HUDEP-2 (cell line): ENCODE measurements at regions not wholly inside any gene's neighbourhood (a gene's known extent, or its start where the extent isn't known, plus 50 kb on each side); places are given as distances from the start of the nearest gene placed in this dataset.

ENCODE experiments used
- DNase-seq, 76 experiments: peaks; one replicate each; lab custom pipeline; 2025; ENCODE audit not compliant: unreplicated experiment in 76 of 76; lab: John Stamatoyannopoulos, UW

DNA sequence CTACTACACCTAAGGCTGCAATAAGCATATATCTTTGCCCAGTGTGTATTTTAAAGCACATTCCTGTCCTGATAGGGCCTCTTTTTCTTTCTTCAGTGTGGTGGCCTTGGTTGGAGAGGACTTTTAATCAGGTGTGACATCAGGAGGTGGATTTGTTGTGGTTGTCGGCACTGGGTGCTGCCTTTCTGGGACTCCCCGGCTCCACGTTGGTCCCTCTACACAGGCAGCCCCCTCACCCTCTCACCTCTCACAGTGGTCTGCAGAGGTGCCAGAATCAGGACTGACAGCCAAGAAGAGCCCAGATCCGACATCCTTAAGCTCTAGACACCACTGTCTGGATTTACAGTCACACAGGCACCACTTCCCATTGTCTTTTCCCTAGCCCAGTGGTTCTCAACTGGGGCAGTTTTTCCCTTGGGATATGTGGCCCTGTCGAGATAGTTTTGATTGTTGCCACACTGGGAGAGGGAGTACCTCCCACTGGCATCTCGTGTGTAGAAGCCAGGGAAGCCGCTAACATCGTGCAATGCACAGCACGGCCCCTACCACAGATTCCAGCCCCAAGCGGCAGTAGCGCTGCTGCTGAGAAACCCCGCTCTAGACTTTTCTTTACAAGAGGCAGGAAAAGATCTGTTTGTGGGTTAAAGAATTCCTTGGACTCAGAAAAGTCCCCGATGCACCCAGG lies 314.1 kb downstream of the QKI start:
- DNase-seq: no peak

DNA sequence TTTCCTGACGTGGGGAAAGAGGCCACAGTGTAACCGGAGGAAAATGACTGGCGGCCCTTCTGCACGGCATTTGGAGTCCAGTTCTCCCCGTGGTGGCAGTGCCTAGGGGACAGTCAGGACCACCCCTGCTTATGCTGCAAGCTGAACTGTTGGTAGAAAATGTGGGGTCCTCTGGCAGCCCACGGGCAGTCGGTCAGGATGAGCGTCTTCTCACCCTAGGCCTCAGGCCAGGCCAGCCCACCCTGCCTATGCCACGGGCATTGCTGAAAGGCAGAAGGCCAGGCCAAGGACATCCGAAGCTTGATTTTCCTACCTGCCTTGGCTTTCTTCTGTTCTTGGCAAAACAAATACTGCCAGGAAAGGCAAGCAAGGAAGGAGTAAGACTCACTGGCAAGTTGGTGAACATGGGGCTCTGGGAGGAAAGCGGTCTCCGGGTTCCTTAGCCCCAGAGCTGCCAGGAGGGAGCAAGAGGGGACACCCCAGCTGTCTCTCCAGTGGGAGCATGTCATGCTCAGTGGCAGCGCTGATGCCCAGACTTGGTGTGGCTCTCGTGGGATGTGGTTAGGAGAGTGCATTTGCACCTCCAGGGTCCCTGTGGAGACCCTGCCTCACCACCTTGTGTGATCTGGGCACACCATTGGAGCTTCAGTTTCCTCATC lies 311.6 kb downstream of the QKI start:
- no peak for DNase-seq

DNA sequence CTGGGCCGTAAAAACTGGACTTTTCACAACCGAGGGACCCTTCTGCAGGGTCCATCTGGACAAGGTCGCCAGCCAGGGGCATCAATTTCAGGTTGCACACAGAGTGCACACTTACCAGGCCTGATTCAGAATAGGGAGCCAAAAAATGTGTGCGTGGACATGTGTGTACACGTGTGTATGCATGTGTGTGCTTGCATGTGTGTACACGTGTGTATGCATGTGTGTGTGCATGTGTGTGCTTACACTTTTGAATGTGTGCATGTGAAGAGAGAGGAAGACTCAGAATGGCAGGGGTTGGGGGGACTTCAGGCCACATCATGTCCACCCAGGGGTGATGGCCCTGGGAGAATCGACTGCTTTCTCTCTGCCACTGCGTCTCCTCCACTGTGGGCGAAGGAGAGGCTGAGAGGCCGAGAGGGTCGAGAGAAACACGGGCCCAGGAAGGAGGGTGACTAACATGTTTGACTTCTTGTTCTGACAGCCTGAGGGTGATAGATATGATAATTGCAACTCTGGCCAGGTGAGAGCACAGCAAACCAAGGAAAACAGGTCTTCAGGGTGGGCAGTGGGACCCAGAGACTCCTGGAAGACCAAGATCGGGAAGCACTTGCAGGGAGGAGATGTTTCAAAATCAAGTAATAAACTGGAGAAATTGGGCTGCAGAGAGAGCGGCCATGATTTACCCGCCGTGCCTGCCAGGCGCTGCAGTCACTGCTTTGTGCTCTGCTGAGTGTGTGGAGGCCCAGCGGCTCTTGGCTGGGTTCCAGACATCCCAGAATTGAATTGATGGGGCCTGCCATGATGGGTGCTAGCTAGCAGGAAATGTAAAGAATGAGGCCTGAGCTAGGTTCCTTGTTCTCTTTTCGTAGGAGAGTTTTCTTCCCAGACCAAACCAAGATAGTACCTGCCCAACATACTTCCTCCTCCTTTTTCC lies 310.8 kb downstream of the QKI start:
- DNase-seq: peak in 1 of 76 experiments; percentile 10

DNA sequence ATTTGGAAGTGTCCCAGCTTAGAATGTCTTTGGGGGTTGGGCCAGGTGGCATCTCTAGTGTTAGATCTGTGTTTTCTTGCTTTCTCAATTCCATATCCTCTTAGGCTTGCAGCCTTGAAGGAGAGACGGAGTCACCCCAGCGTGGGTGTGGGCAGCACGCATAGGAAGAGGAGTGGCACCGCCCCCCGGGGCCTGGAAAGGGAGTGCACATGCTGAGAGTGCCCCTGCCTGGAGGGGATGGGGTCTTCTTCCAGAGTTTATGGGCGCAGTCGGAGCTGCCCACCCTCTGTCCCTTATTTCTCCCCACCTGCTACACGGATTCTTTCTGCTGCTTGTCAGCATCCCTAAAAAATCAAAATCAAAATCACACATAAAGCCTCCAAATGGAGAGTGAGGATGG lies 309.7 kb downstream of the QKI start:
- no peak for DNase-seq

DNA sequence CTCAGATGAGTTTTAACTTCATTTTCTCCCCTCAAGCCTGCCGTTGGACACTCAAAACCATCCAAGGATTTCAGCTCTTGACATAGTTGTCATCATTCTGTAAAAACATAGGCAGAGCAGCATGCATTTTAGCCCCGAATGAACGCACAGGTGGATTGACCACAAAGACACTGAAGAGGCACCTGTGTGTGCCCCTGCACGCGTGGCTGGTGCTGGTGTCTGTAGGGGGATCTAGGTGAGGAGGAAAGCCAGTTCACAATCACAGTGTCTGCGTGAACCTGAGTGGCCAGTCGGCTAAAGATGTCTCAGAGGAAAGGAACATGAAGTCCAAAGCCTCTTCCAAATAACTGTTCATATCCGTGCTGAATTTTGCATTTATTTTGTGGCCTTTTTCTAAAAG lies 309.2 kb downstream of the QKI start:
- no peak for DNase-seq

DNA sequence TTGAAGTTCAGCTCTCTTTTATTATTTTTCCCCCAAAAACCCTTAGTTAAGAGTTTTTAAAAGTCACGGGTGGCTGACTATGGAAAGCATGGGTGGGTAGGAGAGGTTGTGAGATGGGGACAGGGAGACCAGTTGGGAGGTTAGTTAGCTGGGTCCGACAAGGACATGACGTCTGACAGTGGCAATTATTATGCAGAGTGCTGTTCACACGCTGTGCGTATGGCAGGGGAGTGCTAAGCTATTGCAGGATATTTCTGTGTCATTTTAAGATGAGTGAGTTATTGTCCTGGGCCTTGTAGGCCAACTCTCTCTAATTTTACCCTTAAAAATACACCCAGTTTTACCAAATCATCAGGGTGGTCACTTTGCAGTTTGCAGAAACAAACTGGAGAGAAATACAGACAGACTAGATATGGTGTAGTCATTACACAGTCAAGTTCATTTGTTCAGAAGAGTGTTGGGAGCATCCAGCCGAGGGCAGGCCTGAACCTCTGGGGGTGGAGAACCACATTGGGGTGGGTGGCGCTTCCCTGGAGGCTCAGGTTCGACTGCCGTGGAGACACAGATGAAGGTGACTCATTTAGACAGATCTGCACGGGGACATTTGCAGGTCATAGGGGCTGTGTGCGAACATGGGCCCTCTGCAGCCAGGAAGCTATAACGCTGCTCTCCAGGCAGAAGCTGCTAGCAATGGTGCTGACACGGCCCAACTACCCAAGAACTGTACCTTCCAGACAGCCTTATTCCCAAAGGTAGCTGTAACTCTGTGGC lies 307.6 kb downstream of the QKI start:
- DNase-seq: no peak

DNA sequence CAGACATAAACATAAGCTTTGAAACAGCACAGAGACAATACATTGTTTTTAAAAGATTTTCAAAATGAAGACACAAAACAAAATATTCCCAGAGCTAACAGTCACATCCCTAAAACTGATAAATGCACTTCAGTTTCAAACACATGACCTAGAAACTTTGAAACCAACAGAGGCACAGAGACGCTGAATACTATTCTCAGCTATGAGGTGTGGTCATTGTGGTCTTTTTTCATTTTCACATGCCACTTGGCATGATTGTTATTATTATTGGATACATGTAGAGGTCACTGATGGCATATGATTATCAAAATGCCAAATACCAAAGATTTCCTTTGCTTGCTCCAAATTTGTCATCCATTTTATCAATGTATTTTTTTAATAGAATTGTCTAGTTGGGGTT lies 306.9 kb downstream of the QKI start:
- no peak for DNase-seq

DNA sequence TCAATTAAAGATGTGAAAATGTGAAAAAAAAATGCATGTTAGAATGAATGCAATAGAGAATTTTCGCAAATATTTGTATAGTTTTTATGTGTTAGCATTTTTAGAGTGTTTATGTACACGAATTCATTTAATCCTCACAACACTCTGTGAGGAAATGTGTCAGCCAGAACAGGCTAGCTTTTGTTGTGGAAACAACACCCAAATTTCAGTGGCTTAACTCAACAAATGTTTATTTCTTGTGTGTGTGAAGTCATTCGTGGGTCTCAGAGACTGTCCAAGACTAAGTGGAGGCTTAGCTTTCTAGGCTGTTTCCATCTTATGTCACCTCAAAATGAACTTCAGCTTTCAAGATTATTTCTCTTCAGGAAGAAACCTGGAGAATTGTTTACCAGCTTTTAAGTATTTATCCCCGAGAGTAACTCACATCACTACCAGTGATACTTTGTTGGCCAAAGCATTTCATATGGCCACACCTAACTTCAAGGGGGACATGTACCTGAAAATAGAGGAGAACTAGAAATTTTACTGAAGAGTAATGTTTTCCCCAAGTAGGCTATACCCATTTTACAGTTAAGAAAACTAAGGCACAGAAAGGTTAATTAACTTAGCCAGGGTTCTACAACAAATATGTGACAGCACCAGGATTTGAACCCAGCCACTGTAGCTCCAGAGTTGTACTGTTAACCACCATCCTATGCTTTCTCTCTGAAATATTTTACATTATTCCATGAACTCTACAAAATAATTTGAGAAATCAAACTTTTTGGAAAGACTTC lies 306.1 kb downstream of the QKI start:
- DNase-seq: no peak

DNA sequence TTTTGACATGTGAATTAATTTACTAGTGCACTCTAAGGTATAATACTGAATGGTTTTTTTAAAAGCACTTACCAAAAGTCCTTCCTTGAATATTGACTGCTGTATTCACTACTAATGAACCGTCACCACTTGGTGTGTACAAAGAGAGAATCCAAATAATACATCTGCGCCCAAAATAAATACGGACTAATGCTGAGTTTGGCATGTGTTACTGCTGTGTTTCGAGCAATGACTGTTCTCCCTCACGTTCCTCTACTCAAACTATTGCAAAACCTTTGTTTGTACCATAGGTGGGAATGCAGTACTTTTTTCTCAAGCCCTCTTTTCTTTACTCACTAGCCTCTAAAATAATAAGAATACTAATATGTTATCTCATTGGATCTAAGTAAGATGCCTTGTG lies 305.5 kb downstream of the QKI start:
- no peak for DNase-seq

DNA sequence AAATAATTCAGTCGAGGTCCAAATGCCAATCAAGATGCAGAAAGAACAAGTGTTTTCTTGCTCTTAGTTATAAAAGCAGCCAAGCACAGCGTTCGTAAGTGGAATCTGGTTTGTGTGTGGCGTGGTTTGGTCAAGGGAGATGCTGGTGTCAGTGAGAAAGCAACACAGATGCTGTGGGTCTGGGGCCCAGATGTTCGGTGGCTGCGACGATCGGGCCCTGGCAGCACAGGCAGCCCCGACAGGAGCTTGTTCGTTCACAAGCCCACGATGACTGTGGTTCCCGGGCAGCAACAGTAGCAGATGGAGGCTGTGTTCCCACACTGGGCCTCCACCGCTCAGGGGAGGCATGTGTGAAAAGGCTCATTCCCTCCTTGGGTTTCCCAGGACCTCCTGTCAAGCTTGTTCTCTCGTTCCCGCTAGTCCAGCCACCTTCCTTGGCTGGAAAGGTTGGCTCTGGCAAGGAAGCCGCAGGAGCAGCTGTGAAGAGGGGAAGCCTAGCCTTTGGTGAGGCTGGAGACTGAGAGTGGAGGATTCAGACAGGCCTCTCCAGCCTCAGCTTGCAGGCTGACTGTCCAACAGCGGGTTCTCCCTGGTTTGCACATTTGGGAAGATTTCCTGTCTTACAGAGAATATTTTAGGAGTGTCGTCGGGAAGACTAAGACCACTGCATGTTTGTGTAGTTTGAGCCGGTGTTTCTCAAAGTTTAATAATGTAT lies 304.7 kb downstream of the QKI start:
- no peak for DNase-seq

DNA sequence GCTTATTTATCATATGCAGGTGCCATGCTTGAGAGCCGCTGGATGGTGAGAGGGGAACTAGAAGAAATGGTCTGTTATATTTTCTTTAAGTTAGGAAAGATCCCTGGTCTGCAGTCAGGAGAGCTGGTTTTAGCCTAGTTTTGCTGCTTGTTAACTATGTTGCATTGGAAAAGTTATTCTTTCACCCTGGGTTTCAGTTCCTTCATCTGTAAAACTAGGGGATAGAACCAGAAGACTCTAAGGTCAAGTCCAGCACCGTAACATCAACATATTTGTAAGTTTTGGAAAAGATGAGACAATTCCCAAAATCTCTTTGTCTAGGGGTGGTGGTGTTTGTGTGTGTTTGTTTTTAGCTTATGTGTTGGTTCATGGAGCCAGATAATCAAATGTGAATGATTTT lies 304.0 kb downstream of the QKI start:
- DNase-seq: no peak

DNA sequence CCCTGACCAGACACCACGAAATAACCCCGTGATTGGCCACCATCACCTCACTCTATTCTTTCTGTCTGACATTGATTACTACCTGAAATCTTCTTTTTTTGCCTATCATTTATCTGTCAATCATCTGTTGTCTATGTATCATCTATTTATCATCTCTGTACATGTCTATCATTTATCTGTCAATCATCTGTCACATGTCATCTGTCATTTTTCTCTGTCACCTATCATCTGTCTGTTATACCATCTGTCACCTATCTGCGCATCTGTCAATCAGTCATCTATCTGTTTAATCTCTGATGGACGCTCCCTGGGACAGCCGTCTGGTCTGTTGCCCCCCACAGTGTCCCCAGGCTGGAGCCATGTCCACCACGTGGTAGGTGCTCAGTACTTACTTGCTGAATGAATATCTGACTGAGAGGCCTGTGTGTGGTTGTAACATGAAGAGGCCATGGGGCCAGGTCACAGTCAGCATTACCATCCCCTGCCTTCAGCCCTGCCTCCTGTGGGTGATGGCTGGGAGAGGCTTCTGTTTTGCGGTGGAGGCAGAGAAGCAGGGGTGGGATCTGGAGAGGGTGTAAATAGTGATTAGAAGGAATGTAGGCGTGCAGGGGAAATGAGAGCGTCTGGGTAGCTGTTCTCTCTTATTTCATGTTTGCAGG lies 302.7 kb downstream of the QKI start:
- DNase-seq: no peak

DNA sequence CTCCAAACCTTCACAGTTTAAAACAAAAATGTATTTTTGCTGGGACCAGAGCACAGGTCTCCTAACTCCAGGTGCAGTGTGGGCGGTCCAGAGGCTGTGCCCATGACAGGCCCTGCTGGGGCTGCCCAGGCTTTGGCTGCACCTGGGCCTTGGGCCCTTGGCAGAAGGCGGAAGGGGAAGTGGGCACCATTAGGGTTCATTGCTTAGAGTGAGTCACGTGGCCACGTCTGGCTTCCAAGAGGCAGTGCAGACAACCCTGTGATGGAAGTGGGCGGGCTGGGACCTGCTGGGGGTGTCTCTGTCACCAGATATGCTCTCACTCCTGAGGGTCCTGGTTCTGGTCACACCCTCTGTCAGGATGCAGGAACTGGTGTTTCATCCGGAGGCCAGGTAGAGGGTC lies 302.2 kb downstream of the QKI start:
- DNase-seq: no peak

DNA sequence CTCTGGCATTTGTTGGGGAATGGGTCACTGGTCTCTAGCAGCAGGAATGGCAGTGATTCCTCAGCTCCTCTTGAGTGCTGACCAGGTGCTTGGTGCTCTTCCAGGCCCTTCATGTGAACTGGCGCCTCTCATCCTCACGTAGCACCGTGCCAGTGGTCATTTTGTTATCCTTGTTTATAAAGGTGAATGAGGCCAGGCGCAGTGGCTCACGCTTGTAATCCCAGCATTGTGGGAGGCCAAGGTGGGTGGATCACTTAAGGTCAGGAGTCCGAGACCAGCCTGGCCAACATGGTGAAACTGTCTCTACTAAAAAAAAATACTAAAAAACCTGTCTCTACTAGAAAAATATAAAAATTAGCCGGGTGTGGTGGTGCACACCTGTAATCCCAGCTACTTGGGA lies 301.3 kb downstream of the QKI start:
- no peak for DNase-seq

DNA sequence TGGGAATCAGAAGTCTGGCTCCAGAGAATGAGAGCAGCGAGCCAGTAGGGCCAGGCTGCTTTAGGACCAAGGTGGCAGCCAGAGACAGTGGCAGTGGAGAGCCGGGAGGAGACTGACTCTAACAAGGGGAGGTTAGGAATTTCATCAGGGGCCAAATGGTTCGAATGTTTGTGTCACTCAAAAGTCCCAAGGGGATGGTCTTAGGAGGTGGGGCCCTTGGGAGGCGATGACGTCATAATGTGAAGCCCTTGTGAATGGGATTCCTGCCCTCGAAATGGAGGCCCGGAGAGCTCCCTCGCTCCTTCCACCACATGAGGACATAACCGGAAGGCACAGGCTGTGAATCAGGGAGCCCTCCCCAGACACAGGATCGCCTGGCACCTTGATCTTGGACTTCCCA lies 299.7 kb downstream of the QKI start:
- DNase-seq: no peak

DNA sequence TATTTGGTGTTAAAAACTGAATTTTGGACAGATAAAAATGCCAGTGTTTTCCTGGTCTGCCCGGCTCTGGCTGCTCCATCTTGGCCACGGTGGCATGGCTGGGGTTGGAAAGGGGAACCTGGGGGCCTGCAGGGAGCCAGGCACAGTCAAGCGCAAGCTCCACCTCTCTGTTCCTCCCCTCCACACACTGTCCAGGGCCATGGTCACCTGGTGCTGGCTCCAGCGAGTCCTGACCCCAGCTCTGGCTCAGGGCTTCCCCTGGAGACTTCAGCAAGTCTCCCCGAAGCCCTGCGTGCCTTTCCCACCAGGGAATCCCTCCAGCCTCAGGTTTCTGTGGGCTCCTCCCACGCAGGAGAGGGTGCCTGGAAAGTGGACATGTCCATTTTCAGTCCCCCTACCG lies 298.5 kb downstream of the QKI start:
- no peak for DNase-seq

DNA sequence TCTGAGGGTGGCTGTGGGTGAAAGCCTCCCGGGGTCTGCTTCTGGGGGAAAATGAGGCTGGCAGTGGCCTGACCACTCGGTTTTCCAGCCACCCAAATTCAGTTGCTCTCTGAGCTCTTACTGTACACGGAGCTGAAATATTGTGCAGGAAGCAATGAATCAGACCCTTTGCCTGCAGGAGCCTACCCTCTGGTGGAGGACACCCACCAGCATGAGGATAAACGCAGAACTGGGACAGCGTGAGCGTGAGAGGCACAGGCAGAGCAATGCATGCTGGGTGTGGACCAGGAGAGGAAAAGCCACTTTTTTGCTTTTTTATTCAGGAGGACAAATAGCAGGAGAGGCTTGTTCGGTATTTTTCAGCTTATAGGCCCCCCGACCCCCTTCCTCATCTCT lies 298.0 kb downstream of the QKI start:
- DNase-seq: no peak

DNA sequence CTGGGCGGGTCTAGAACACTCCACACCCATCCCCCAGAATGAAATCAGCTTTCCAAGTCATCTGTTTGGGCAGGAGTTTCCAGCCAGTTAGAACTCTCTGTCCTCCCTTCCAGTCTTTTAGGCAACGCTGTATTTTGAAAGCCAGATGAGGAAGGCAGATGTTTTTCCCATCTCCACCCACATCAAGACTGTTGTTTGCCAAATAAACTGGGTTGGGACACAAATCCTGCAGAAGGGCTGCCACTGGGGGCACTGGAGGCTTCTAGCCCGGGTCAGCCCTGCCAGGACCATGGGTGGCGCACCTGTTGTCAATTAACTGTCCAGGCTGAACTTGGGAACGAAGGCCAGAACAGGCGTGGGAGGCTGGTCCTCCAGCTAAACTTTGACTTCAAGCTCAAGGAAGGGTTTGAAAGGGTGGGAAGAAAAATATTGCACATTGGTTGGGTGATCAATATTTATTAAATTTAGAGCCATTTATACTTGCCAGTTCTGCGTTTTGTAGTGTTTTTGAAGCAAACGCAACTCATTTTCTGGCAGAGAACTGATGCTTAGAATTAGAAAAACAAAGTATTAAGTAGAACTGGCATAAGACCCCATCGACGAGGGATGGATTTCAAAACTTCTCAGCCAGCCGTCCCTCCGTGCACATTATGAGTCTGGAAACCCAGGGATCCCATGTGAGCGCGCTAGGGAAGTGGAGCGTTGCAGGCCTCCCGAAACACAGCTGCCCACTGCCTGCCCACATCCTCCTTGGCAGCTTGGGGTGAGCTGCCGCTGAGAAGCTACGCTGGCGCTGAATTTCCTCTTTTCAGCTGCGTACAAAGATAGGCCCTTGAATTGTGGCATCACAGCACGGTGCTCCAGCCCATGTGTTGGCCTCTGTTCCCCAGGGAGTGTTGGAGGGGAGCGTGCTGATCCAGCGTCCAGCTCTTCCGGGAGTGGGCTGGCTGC lies 297.4 kb downstream of the QKI start:
- peak in 5 of 76 experiments; percentile 7 to 23 (median 11) for DNase-seq
